ENCODE measurements at regions not wholly inside any gene's neighbourhood (a gene's known extent, or its start where the extent isn't known, plus 50 kb on each side); places are given as distances from the start of the nearest gene placed in this dataset.

DNA sequence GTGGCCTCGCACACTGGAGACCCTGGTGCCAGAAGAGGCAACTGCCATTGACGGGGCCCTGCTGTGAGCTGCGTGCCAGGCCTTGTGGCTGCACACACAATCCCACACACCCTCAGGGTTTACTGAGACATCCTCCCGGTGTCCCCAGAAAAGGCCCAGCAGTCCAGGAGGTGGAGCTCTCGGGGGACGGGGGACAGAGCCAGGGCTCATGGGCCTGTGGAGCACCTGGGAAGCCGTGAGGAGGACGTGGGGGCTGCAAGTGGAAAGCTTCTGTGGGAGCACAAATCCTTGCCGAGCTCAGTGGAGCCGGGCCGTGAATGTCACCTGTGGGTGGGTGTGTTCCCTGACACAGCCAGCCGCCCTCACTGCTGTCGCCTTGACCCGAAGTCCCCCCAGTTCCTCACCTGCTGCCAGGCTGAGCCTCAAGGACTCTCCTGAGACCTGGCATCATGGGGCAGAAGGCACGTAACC is 609.7 kb downstream of the TBC1D22A start:
- TF ChIP-seq, protein P1, sequence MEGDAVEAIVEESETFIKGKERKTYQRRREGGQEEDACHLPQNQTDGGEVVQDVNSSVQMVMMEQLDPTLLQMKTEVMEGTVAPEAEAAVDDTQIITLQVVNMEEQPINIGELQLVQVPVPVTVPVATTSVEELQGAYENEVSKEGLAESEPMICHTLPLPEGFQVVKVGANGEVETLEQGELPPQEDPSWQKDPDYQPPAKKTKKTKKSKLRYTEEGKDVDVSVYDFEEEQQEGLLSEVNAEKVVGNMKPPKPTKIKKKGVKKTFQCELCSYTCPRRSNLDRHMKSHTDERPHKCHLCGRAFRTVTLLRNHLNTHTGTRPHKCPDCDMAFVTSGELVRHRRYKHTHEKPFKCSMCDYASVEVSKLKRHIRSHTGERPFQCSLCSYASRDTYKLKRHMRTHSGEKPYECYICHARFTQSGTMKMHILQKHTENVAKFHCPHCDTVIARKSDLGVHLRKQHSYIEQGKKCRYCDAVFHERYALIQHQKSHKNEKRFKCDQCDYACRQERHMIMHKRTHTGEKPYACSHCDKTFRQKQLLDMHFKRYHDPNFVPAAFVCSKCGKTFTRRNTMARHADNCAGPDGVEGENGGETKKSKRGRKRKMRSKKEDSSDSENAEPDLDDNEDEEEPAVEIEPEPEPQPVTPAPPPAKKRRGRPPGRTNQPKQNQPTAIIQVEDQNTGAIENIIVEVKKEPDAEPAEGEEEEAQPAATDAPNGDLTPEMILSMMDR (IDR thresholded peaks at IDR 0.05) = no peak
- TF ChIP-seq POLR2A (IDR thresholded peaks at IDR 0.05) = no peak

Data from adrenal gland (tissue), 5 donors.